GM12872 (cell line): ENCODE measurements at regions not wholly inside any gene's neighbourhood (a gene's known extent, or its start where the extent isn't known, plus 50 kb on each side); places are given as distances from the start of the nearest gene placed in this dataset.

ENCODE experiments used
- CTCF ChIP-seq: IDR thresholded peaks from 3 replicates; pipeline ENCODE4 v1.5.1; 2011; ENCODE audit warnings: low read depth, mild to moderate bottlenecking, low read length, moderate library complexity; ENCODE audit not compliant: insufficient read depth

GRCh38 chr16:16988963-16989362 is 481.8 kb downstream of the XYLT1 start:
- TF ChIP-seq CTCF = no peak

GRCh38 chr16:16989368-16989767 is 481.4 kb downstream of the XYLT1 start:
- no peak for TF ChIP-seq CTCF

GRCh38 chr16:16991711-16992110 is 479.0 kb downstream of the XYLT1 start:
- no peak for TF ChIP-seq CTCF

GRCh38 chr16:16992975-16993765 is 477.6 kb downstream of the XYLT1 start:
- TF ChIP-seq CTCF = no peak

GRCh38 chr16:16994831-16995230 is 475.9 kb downstream of the XYLT1 start:
- no peak for TF ChIP-seq CTCF

GRCh38 chr16:16996827-16997226 is 473.9 kb downstream of the XYLT1 start:
- TF ChIP-seq CTCF = no peak

GRCh38 chr16:16997349-16997748 is 473.4 kb downstream of the XYLT1 start:
- TF ChIP-seq CTCF = no peak

GRCh38 chr16:17001471-17001870 is 469.3 kb downstream of the XYLT1 start:
- no peak for TF ChIP-seq CTCF
